KMS-11 (cell line): ENCODE measurements at regions not wholly inside any gene's neighbourhood (a gene's known extent, or its start where the extent isn't known, plus 50 kb on each side); places are given as distances from the start of the nearest gene placed in this dataset.

ENCODE experiments used
- H2AFZ ChIP-seq: fragments of 200-600 bp; sonication (generic); 2 replicates; pipeline ENCODE4 v1.6.1; 2016; ENCODE audit warnings: antibody characterized with exemption, mixed run types, low read depth
- H3K27ac ChIP-seq: fragments of 200-600 bp; sonication (generic); 2 replicates; pipeline ENCODE4 v1.6.1; 2016; ENCODE audit warnings: mild to moderate bottlenecking, mixed run types
- H3K27me3 ChIP-seq: fragments of 200-600 bp; sonication (generic); 2 replicates; pipeline ENCODE4 v1.6.1; 2017; ENCODE audit warnings: mild to moderate bottlenecking, low read depth, mixed run types, moderate library complexity; ENCODE audit not compliant: insufficient read depth
- H3K36me3 ChIP-seq: fragments of 200-600 bp; sonication (generic); 2 replicates; pipeline ENCODE4 v1.6.1; 2017; ENCODE audit warnings: mild to moderate bottlenecking, mixed run types; ENCODE audit not compliant: insufficient read depth
- H3K4me1 ChIP-seq: fragments of 200-600 bp; sonication (generic); 2 replicates; pipeline ENCODE4 v1.6.1; 2016; ENCODE audit warnings: mild to moderate bottlenecking, low read depth, mixed run types; ENCODE audit not compliant: poor library complexity, severe bottlenecking
- H3K4me2 ChIP-seq: fragments of 200-600 bp; sonication (generic); 2 replicates; pipeline ENCODE4 v1.7.0; 2016; ENCODE audit warnings: mild to moderate bottlenecking, mixed run types
- H3K4me3 ChIP-seq: fragments of 200-600 bp; sonication (generic); IDR thresholded peaks from 2 replicates; pipeline ENCODE4 v1.6.1; 2017; ENCODE audit warnings: low read depth, low read length, mixed read lengths; ENCODE audit not compliant: insufficient read depth
- H3K79me2 ChIP-seq: fragments of 200-600 bp; sonication (generic); 2 replicates; pipeline ENCODE4 v1.6.1; 2016; ENCODE audit warnings: low read depth, mixed run types; ENCODE audit not compliant: insufficient read depth
- H3K9ac ChIP-seq: fragments of 200-600 bp; sonication (generic); 2 replicates; pipeline ENCODE4 v1.6.1; 2016; ENCODE audit warnings: mild to moderate bottlenecking, mixed run types
- H4K20me1 ChIP-seq: fragments of 200-600 bp; sonication (generic); 2 replicates; pipeline ENCODE4 v1.6.1; 2016; ENCODE audit warnings: mild to moderate bottlenecking, mixed run types; ENCODE audit not compliant: insufficient read depth
- CTCF ChIP-seq: fragments of 200-600 bp; sonication (generic); conservative IDR thresholded peaks from 2 replicates; pipeline ENCODE4 v1.6.1; 2017; ENCODE audit warnings: low read depth, mild to moderate bottlenecking, antibody characterized with exemption, low read length, moderate library complexity, mixed read lengths

GRCh38 chr5:136754216-136754615, 388.9 kb upstream of the TRPC7 start:
- no peak overlapping the region for H3K4me3 ChIP-seq
- TF ChIP-seq CTCF = no peak
- no peaks in the 10 kb centered on the region for H3K79me2 ChIP-seq
- no peaks in the 10 kb centered on the region for H3K4me1 ChIP-seq
- H3K4me2 ChIP-seq = no peak overlapping the region
- H3K27me3 ChIP-seq = no peaks in the 10 kb centered on the region
- no peak overlapping the region for H3K9ac ChIP-seq
- no peaks in the 10 kb centered on the region for H3K36me3 ChIP-seq
- H4K20me1 ChIP-seq = no peaks in the 10 kb centered on the region
- no peak overlapping the region for H2AFZ ChIP-seq
- H3K27ac ChIP-seq = no peak overlapping the region

DNA sequence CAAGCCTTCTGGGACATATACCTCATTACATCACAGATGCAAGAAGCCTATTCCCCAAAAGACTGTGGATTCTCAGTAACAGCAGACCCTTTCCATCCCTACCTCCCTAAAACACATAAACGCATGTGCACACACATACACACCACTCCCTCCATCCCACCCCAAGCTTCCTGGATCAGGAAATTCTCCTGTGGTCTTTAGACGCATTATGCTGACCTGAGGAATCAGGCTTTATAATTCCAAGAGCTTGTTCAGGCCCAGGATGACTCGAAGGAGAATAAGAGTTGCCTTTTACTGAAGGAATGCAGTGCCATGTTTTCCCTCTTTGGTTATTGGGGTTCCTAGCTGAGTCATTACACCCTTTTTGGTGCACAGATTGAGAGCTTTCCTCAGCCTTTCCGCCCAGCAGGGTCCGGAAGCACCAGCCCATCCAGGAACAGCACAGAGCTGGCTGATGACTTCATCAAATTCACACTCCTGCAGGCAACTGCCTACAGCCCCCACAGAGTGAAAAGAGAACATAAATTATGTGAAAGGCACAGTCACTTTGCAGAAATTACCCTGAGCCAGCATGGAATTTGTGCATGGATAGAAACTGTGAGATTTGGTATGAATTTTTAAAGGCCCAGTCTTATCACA, 385.0 kb upstream of the TRPC7 start:
- no peak for TF ChIP-seq CTCF
- no peak overlapping the region for H3K4me3 ChIP-seq

GRCh38 chr5:136749016-136749415, 383.7 kb upstream of the TRPC7 start:
- Histone ChIP-seq H3K27ac (no peak overlapping the region), H4K20me1 (no peaks in the 10 kb centered on the region), H3K79me2 (no peaks in the 10 kb centered on the region), H3K9ac (no peak overlapping the region), H3K27me3 (no peaks in the 10 kb centered on the region), H3K4me2 (no peak overlapping the region), H2AFZ (no peak overlapping the region), H3K36me3 (no peaks in the 10 kb centered on the region), H3K4me1 (no peaks in the 10 kb centered on the region), H3K4me3 (no peak overlapping the region)
- no peak for TF ChIP-seq CTCF

More for the DNA sequence above, 385.0 kb upstream of the TRPC7 start:
- H4K20me1 ChIP-seq = no peaks in the 10 kb centered on the region
- H3K36me3 ChIP-seq = no peaks in the 10 kb centered on the region
- H3K9ac ChIP-seq = no peak overlapping the region
- H2AFZ ChIP-seq = no peak overlapping the region
- H3K4me1 ChIP-seq = no peaks in the 10 kb centered on the region
- H3K4me2 ChIP-seq = no peak overlapping the region
- no peaks in the 10 kb centered on the region for H3K27me3 ChIP-seq
- no peak overlapping the region for H3K27ac ChIP-seq
- no peaks in the 10 kb centered on the region for H3K79me2 ChIP-seq

- no peak for TF ChIP-seq CTCF
- no peaks in the 10 kb centered on the region for H3K4me1 ChIP-seq
- H3K9ac ChIP-seq = no peak overlapping the region
- H4K20me1 ChIP-seq = no peaks in the 10 kb centered on the region
- H3K27ac ChIP-seq = no peak overlapping the region
- no peak overlapping the region for H2AFZ ChIP-seq
- H3K4me2 ChIP-seq = no peak overlapping the region
- no peaks in the 10 kb centered on the region for H3K36me3 ChIP-seq
- H3K79me2 ChIP-seq = no peaks in the 10 kb centered on the region
- no peak overlapping the region for H3K4me3 ChIP-seq
- H3K27me3 ChIP-seq = no peaks in the 10 kb centered on the region
Measured at GRCh38 chr5:136743052-136743451, 377.7 kb upstream of the TRPC7 start.
